ENCODE measurements at regions not wholly inside any gene's neighbourhood (a gene's known extent, or its start where the extent isn't known, plus 50 kb on each side); places are given as distances from the start of the nearest gene placed in this dataset.

DNA sequence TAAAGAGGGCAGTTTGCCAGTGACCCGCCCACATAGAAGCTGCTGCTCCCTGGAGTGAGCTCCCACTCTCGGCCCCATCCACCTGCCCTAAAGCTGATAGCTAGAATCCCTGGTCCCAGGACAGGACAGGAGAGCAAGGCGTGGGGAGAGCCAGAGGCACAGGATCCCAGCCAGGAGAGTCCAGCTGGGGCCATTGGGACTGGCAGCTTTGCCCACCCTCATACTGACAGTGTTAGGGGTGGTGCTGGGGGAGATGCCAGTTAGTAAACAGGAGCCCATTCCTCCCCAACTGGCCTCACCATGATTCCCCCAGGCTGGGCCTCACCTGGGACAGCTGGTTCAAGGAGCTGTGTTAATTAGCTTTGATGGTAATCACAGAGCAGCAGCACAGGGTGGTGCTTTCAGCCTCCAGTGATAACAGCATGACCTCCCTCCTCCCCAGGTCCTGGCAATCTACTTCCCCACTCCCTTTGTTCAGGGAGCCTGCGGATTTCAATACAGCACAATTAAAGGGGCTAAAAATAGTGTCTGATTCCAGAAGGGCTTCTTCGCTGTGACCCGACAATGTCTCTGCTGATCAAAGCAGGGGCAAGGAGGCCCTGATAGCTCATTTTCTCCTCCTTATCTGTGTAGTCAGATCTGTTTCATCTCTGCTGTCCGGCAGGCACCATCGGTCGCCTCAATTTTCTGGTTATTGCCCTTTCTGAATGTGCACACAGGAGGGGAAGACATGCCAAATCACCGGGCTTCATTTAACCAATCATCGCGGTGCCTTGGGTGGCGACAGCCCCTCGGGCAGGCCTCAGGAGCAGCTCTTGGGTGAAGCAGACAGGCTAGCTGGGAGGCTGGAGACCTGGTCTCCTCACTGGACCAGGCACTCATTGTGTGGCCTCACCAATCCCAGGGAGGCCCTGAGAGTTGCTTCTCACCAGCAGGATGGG is 119.9 kb upstream of the TEX51 start (continued):
- TF ChIP-seq, protein P1, sequence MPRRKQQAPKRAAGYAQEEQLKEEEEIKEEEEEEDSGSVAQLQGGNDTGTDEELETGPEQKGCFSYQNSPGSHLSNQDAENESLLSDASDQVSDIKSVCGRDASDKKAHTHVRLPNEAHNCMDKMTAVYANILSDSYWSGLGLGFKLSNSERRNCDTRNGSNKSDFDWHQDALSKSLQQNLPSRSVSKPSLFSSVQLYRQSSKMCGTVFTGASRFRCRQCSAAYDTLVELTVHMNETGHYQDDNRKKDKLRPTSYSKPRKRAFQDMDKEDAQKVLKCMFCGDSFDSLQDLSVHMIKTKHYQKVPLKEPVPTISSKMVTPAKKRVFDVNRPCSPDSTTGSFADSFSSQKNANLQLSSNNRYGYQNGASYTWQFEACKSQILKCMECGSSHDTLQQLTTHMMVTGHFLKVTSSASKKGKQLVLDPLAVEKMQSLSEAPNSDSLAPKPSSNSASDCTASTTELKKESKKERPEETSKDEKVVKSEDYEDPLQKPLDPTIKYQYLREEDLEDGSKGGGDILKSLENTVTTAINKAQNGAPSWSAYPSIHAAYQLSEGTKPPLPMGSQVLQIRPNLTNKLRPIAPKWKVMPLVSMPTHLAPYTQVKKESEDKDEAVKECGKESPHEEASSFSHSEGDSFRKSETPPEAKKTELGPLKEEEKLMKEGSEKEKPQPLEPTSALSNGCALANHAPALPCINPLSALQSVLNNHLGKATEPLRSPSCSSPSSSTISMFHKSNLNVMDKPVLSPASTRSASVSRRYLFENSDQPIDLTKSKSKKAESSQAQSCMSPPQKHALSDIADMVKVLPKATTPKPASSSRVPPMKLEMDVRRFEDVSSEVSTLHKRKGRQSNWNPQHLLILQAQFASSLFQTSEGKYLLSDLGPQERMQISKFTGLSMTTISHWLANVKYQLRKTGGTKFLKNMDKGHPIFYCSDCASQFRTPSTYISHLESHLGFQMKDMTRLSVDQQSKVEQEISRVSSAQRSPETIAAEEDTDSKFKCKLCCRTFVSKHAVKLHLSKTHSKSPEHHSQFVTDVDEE (CRISPR knock-in tag; IDR thresholded peaks at IDR 0.05) = no peak
- TF ChIP-seq RARB (CRISPR knock-in tag; IDR thresholded peaks at IDR 0.05) (no peak), ZFP3 (CRISPR knock-in tag; IDR thresholded peaks at IDR 0.05) (no peak), ZC3H10 (CRISPR knock-in tag; IDR thresholded peaks at IDR 0.05) (no peak), ZFP30 (CRISPR knock-in tag; IDR thresholded peaks at IDR 0.05) (no peak), SNAI2 (CRISPR knock-in tag; IDR thresholded peaks at IDR 0.05) (no peak)
- TF ChIP-seq, protein P2, sequence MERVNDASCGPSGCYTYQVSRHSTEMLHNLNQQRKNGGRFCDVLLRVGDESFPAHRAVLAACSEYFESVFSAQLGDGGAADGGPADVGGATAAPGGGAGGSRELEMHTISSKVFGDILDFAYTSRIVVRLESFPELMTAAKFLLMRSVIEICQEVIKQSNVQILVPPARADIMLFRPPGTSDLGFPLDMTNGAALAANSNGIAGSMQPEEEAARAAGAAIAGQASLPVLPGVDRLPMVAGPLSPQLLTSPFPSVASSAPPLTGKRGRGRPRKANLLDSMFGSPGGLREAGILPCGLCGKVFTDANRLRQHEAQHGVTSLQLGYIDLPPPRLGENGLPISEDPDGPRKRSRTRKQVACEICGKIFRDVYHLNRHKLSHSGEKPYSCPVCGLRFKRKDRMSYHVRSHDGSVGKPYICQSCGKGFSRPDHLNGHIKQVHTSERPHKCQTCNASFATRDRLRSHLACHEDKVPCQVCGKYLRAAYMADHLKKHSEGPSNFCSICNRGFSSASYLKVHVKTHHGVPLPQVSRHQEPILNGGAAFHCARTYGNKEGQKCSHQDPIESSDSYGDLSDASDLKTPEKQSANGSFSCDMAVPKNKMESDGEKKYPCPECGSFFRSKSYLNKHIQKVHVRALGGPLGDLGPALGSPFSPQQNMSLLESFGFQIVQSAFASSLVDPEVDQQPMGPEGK (CRISPR knock-in tag; IDR thresholded peaks at IDR 0.05; ENCODE audit: borderline replicate concordance) = no peak

DNA sequence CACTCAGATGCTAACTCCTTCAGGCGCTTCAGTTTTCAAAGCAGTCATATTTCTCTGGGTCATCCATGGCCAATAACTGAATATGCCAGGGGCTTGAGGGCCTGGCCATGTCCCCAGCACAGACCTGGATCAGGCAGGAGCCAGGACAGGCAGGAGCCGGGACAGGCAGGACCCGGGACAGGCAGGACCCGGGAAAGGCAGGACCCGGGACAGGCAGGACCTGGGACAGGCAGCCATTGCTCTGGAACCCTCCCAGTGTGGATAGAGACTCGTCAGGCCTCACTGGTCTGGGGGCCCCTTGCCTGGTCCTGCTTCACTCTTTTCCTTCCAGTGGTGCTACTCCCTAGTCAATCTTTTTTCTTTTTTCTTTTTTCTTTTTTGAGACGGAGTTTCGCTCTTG is 117.5 kb upstream of the TEX51 start:
- TF ChIP-seq ZC3H10 (CRISPR knock-in tag; IDR thresholded peaks at IDR 0.05) = no peak
- TF ChIP-seq ZFP30 (CRISPR knock-in tag; IDR thresholded peaks at IDR 0.05) = no peak

DNA sequence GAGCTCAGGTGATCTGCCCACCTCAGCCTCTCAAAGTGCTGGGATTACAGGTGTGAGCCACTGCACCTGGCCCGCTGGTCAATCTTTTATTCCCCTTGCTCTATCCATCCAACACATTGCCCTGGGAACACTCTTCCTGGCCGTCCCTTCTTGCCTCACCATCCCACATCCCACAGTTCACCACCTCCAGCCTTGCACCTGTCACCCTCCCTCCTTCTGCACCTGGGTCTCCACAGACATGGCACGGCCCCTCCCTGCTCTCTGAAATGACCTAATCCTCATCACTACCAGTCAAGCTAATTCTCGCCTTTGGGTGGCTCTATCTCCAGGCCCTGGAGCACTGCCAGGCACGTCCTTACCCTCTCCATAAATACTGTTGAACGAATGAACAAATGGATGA is 116.9 kb upstream of the TEX51 start:
- no peak for ATAC-seq
- TF ChIP-seq ESRRG (CRISPR knock-in tag; IDR thresholded peaks at IDR 0.05) (no peak), ZNF565 (CRISPR knock-in tag; conservative IDR thresholded peaks at IDR 0.05; ENCODE audit: low read depth) (no peak), SNAI2 (CRISPR knock-in tag; IDR thresholded peaks at IDR 0.05) (no peak), ZFP30 (CRISPR knock-in tag; IDR thresholded peaks at IDR 0.05) (no peak), TOX (CRISPR knock-in tag; IDR thresholded peaks at IDR 0.05; ENCODE audit: borderline replicate concordance) (no peak), CSDC2 (CRISPR knock-in tag; IDR thresholded peaks at IDR 0.05) (no peak), ARNTL (CRISPR knock-in tag; IDR thresholded peaks at IDR 0.05; ENCODE audit: borderline replicate concordance, low read depth) (no peak), ZFP3 (CRISPR knock-in tag; IDR thresholded peaks at IDR 0.05) (no peak), BACH2 (CRISPR knock-in tag; IDR thresholded peaks at IDR 0.05; ENCODE audit: borderline replicate concordance) (no peak), RARB (CRISPR knock-in tag; IDR thresholded peaks at IDR 0.05) (no peak), PPARA (CRISPR knock-in tag; IDR thresholded peaks at IDR 0.05; ENCODE audit: borderline replicate concordance) (no peak), OSR1 (CRISPR knock-in tag; IDR thresholded peaks at IDR 0.05) (no peak), ZC3H10 (CRISPR knock-in tag; IDR thresholded peaks at IDR 0.05) (no peak), ZNF70 (CRISPR knock-in tag; IDR thresholded peaks at IDR 0.05) (no peak)
- TF ChIP-seq, protein P1 (CRISPR knock-in tag; IDR thresholded peaks at IDR 0.05) = no peak
- TF ChIP-seq, protein P3, sequence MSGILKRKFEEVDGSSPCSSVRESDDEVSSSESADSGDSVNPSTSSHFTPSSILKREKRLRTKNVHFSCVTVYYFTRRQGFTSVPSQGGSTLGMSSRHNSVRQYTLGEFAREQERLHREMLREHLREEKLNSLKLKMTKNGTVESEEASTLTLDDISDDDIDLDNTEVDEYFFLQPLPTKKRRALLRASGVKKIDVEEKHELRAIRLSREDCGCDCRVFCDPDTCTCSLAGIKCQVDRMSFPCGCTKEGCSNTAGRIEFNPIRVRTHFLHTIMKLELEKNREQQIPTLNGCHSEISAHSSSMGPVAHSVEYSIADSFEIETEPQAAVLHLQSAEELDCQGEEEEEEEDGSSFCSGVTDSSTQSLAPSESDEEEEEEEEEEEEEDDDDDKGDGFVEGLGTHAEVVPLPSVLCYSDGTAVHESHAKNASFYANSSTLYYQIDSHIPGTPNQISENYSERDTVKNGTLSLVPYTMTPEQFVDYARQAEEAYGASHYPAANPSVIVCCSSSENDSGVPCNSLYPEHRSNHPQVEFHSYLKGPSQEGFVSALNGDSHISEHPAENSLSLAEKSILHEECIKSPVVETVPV (CRISPR knock-in tag; IDR thresholded peaks at IDR 0.05) = no peak
- TF ChIP-seq, protein P4, sequence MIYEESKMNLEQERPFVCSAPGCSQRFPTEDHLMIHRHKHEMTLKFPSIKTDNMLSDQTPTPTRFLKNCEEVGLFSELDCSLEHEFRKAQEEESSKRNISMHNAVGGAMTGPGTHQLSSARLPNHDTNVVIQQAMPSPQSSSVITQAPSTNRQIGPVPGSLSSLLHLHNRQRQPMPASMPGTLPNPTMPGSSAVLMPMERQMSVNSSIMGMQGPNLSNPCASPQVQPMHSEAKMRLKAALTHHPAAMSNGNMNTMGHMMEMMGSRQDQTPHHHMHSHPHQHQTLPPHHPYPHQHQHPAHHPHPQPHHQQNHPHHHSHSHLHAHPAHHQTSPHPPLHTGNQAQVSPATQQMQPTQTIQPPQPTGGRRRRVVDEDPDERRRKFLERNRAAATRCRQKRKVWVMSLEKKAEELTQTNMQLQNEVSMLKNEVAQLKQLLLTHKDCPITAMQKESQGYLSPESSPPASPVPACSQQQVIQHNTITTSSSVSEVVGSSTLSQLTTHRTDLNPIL (CRISPR knock-in tag; IDR thresholded peaks at IDR 0.05; ENCODE audit: low read depth) = no peak

More for the DNA sequence above, 117.5 kb upstream of the TEX51 start:
- no peak for ATAC-seq
